Astrocyte of the cerebellum (primary cell): ENCODE measurements at regions not wholly inside any gene's neighbourhood (a gene's known extent, or its start where the extent isn't known, plus 50 kb on each side); places are given as distances from the start of the nearest gene placed in this dataset.

ENCODE experiments used
- DNase-seq: peaks from one replicate; pipeline ENCODE4 v3.0.0-alpha.2; 2011; ENCODE audit warnings: low read depth
- H3K4me3 ChIP-seq: 2 replicates; pipeline ENCODE4 v1.5.1; 2011; ENCODE audit warnings: mild to moderate bottlenecking, low read depth, low read length, moderate library complexity
- in situ Hi-C: cut with HindIII; loops from 2 replicates; pipeline ENCODE4 v1.10.0; 2017; ENCODE audit warnings: low sequenced_read_pairs
- TF ChIP-seq, protein P1 (sequence below): IDR thresholded peaks from 2 replicates; pipeline ENCODE4 v1.5.1; 2012; ENCODE audit warnings: low read length, low read depth, moderate library complexity, mild to moderate bottlenecking; ENCODE audit errors: missing control alignments

DNA sequence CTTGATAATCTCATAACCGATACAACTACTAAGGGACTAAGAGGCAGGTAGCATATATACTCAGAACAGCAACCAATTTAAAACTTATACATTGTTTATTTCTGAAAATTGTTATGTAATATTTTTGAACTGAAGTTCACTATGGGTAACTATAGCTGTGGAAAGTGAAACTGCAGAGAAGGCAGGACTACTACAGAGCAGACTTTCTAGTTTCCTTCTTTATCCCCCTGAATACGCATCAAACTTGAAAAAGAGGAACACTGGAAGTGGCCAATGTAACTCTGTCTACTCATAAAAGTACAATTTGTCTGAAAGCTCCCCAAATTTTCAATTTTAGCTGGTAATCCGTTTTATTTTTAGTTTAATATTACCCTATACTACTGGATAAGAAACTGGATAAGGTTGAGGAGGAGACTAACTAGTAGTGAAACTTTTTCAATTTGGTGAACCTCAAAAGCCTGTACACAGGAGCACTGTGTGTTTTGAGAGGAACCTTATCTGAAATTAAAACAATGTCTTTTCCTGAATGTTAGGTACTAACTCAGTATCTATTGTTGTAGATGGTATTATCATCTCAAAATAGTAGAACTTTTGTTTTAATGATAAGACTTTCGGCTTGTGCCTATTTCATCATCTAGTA, 225.8 kb downstream of the GABRG1 start:
- in situ Hi-C loops = no loop called here
- H3K4me3 ChIP-seq = no peak overlapping the region
- DNase-seq = no peak
- TF ChIP-seq, protein P1, sequence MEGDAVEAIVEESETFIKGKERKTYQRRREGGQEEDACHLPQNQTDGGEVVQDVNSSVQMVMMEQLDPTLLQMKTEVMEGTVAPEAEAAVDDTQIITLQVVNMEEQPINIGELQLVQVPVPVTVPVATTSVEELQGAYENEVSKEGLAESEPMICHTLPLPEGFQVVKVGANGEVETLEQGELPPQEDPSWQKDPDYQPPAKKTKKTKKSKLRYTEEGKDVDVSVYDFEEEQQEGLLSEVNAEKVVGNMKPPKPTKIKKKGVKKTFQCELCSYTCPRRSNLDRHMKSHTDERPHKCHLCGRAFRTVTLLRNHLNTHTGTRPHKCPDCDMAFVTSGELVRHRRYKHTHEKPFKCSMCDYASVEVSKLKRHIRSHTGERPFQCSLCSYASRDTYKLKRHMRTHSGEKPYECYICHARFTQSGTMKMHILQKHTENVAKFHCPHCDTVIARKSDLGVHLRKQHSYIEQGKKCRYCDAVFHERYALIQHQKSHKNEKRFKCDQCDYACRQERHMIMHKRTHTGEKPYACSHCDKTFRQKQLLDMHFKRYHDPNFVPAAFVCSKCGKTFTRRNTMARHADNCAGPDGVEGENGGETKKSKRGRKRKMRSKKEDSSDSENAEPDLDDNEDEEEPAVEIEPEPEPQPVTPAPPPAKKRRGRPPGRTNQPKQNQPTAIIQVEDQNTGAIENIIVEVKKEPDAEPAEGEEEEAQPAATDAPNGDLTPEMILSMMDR = no peak

DNA sequence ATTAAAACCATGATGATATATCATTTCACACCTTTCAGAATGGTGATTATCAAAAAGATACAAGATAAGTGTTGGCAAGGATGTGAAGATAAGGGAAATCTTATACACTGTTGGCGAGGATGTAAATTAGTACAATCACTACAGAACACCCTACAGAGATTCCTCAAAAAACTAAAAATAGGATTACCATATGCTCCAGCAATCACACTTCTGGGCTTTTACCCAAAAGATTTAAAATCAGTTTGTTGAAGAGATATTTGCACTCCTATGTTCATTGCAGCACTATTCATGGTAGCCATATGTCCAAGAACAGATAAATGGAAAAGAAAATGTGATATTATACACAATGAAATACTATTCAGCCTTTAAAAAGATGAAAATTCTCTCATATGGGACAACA, 240.4 kb downstream of the GABRG1 start:
- no peak overlapping the region for H3K4me3 ChIP-seq
- no peak for DNase-seq
- in situ Hi-C loops = no loop called here
- TF ChIP-seq, protein P1 = no peak

DNA sequence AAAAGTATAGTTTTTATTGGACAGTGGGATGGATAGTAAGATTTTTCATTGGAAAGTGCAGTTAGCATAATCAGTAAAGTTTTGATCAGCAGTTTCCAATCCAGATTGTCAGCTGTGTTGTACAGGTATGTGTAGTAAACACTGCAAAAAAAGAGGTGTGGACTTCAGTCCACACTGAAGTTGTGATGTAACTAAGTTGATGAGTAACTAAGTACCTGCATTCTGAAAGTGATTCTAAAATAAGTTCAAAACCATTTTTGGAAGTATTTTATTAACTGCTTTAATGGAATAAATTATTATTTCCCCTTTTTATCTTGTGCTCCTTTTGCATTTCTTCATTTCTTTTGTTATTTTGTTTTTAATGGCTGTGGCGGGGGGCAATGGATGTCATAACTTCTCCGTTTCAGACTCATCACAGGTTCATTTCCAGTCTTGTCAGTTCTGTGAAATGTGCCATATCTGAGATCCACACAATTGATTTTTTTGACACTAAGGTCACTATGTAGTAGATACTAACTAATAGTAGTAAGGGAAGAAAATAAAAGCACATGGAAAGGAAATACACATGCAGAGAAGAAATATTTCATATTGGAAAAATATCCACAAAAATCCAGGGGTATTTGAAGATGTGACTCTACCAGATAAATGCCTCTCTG, 247.5 kb downstream of the GABRG1 start:
- TF ChIP-seq, protein P1 = no peak
- in situ Hi-C loops = no loop called here
- no peak for DNase-seq

DNA sequence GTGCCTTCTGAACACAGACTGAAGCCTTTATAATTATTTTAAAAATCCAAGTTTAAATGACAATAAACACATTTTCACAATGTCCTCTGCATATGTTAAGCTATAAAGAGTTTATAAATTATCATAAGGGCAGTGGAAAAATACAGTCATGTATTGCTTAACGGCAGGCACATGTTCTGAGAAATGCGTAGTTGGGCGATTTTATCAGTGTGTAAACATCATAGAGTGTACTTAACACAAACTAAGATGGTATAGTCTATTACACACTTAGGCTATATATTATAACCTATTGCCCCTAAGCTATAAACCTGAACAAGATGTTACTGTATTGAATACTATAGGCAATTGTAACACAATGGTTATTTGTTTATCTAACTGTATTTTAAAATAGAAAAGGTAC, 254.7 kb downstream of the GABRG1 start:
- in situ Hi-C loops = no loop called here
- no peak for DNase-seq
- no peak overlapping the region for H3K4me3 ChIP-seq
- TF ChIP-seq, protein P1 = no peak

More for the DNA sequence above, 247.5 kb downstream of the GABRG1 start:
- no peak overlapping the region for H3K4me3 ChIP-seq

DNA sequence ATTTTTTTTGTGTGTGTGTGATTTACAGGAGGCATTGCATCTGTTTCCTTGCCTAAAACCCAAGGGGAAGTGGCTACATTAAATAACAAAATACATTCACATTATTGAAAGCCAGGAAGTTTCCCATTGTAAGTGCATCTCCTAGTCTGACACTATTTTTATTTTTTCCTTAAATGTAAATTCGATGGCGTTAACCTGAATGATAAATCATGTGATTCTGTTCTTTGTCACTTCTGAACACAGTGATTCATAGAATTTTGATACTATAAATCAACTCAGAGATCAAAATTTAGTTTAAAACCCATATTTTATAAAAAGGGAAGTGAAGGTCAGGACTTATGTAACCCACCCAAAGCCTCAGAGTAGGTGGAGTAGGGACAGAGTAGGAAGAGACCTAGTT, 258.1 kb downstream of the GABRG1 start:
- TF ChIP-seq, protein P1 = no peak
- in situ Hi-C loops = no loop called here
- no peak overlapping the region for H3K4me3 ChIP-seq
- DNase-seq = no peak

DNA sequence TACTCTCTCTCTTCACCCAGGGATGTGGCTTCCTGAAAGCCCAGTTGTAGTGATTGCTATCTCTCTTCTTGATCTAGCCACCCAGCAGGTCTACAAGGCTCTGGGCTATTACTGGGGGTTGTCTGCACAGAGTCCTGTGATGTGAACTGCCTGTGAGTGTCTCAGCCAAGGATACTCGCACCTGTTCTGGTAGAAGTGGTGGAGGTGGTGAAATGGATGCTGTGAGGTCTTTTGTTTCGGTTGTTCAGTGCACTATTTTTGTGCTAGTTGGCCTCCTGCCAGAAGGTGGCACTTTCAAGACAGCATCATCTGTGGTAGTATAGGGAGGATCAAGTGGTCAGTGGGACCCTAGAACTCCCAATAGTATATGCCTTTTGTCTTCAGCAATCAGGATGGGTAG, 268.0 kb downstream of the GABRG1 start:
- DNase-seq = no peak
- no peak overlapping the region for H3K4me3 ChIP-seq
- in situ Hi-C loops = no loop called here
- TF ChIP-seq, protein P1 = no peak
